K562 (cell line): ENCODE measurements at regions not wholly inside any gene's neighbourhood (a gene's known extent, or its start where the extent isn't known, plus 50 kb on each side); places are given as distances from the start of the nearest gene placed in this dataset.
A peak's percentile ranks its signal among the peaks of the same experiment; 100 is the strongest.

Experiments used
- PBX2 ChIP-seq, 2 experiments: IDR thresholded peaks in 1 of 2; conservative IDR thresholded peaks in 1 of 2; 2 replicates each; pipeline ENCODE4 v1.6.1; 2016; ENCODE audit warnings: low read depth in 2 of 2, mild to moderate bottlenecking in 1 of 2, missing compliant biosample characterization in 1 of 2, missing genetic modification characterization in 1 of 2, moderate library complexity in 1 of 2
- STAT6 ChIP-seq: sonication (generic); formaldehyde crosslinking; IDR thresholded peaks from 2 replicates; pipeline ENCODE4 v1.8.1; 2023; ENCODE audit warnings: mild to moderate bottlenecking, missing genetic modification reagents
- TGIF2 ChIP-seq: sonication (generic); formaldehyde crosslinking; IDR thresholded peaks from 2 replicates; pipeline ENCODE4 v1.8.1; 2022; ENCODE audit warnings: mild to moderate bottlenecking, missing genetic modification reagents, moderate library complexity

DNA sequence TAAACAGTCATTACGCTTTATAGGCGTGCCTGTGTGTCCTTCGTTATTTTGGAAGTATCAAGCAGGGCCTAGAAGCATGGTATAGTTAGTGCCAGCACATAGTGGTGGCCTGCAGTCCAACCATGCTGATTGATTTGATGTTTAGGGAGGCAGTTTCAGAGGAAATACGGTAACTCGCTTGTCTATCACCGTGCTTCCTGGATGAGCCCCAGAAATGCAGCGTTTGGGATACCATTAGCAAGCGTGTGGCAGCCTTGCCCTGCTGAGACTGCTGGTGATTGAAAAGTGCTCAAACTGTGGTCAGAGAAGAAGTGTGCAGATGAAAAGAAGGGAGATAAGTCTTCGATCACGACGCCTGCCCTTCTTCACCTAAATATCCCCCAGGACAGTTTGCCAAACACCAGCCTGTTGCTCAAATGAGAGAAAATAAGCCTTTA is 158.4 kb downstream of the CHIC2 start (continued):
- no peak for TF ChIP-seq PBX2 (CRISPR knock-in tag; IDR thresholded peaks at IDR 0.05; ENCODE audit: low read depth)
- TF ChIP-seq PBX2 (tag; conservative IDR thresholded peaks at IDR 0.05; ENCODE audit: low read depth): peak; percentile 39; the same call in 1 of the 2 replicates
- no peak for TF ChIP-seq STAT6 (CRISPR knock-in tag)
- TF ChIP-seq TGIF2 (CRISPR knock-in tag): no peak
